HepG2 (cell line): ENCODE measurements at regions not wholly inside any gene's neighbourhood (a gene's known extent, or its start where the extent isn't known, plus 50 kb on each side); places are given as distances from the start of the nearest gene placed in this dataset.

Experiments used
- EZH2 ChIP-seq: conservative IDR thresholded peaks from 2 replicates; pipeline ENCODE4 v1.6.1; 2012; ENCODE audit warnings: mild to moderate bottlenecking, low read depth, low read length, moderate library complexity
- MAFK ChIP-seq, 2 experiments: IDR thresholded peaks in 1 of 2; conservative IDR thresholded peaks in 1 of 2; 2 replicates each; pipeline ENCODE4 v1.6.1; 2011; ENCODE audit warnings: improper control_type of control experiment in 2 of 2, low read length in 2 of 2

DNA sequence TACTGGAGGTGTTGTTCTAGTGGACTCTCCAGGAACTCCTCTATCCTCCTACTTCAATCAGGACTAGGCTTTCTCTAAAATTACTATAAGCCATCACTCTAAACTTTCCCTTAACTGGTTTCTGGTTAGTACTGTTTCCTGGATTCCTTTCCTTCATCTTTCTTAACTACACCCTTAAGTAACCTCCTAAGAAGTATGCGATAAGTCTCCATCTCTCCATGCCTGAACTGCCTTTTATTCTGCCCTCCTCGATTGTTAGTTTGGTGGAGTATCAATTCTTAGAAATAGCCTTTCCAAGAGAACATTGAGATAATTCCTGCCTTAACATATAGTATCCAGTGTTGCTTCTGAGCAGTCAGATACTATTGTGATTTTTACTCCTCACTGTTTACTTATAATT lies 162.9 kb upstream of the PDE4B start:
- TF ChIP-seq MAFK (conservative IDR thresholded peaks at IDR 0.05 in 1 of 2, IDR thresholded peaks at IDR 0.05 in 1 of 2; ENCODE audit: low read length in 2 of 2): no peak
- TF ChIP-seq EZH2: no peak
